Ovary (tissue), 7 donors: ENCODE measurements at regions not wholly inside any gene's neighbourhood (a gene's known extent, or its start where the extent isn't known, plus 50 kb on each side); places are given as distances from the start of the nearest gene placed in this dataset.
"Not testable (repeated sequence)": the region's sequence is repeated elsewhere in the genome, so short reads cannot be mapped to it uniquely, and the experiment has no call there.

Experiments
- DNase-seq, 5 donors: peaks; one replicate each; pipeline ENCODE4 v3.0.0-alpha.2; 2019 to 2020
- H3K27ac ChIP-seq, 2 donors: fragments of 200-600 bp; one replicate each; pipeline versions ENCODE4 v1.5.1 to v1.8.0; 2019 to 2022
- H3K27me3 ChIP-seq: fragments of 200-600 bp; one replicate; pipeline ENCODE4 v1.8.0; 2022
- H3K36me3 ChIP-seq: fragments of 200-600 bp; sonication (generic); one replicate; pipeline ENCODE4 v1.5.1; 2019
- H3K4me1 ChIP-seq: one replicate; pipeline ENCODE4 v1.8.1; 2013; ENCODE audit warnings: mild to moderate bottlenecking, moderate library complexity; ENCODE audit not compliant: insufficient read depth
- H3K4me3 ChIP-seq: fragments of 200-600 bp; sonication (generic); one replicate; pipeline ENCODE4 v1.5.1; 2017
- H3K9me3 ChIP-seq, 2 donors: fragments of 200-600 bp in 1 of 2; sonication (generic) in 1 of 2; one replicate each; pipeline versions ENCODE4 v1.5.1 to v1.8.1; 2013 to 2019; ENCODE audit warnings: mild to moderate bottlenecking in 1 of 2, moderate library complexity in 1 of 2
- CTCF ChIP-seq, 3 donors: fragments of 450-650 bp in 2 of 3; fragments of 200-600 bp in 1 of 3; IDR thresholded peaks; one replicate each; pipeline versions ENCODE4 v1.5.1 to v1.8.0; 2016 to 2022; ENCODE audit warnings: antibody characterized with exemption in 3 of 3, mild to moderate bottlenecking in 1 of 3
- EP300 ChIP-seq: sonication (generic); formaldehyde crosslinking; IDR thresholded peaks from one replicate; pipeline ENCODE4 v1.6.1; 2017; ENCODE audit warnings: antibody characterized with exemption
- POLR2A ChIP-seq: fragments of 450-650 bp; IDR thresholded peaks from one replicate; pipeline ENCODE4 v1.6.1; 2017; ENCODE audit warnings: antibody characterized with exemption, mild to moderate bottlenecking, moderate library complexity
- WGBS, 3 donors: extraction: QIAGEN DNeasy Blood & Tissue Kit in 1 of 3; methylation state at CpG; one replicate each; pipeline versions ENCODE4 v1.1.5 to v1.1.7; 2013 to 2017; 5-methylcytosine and 5-hydroxymethylcytosine counted together
- intact Hi-C, 4 donors: fragments of 100-400 bp; cut with DNase I; formaldehyde crosslinking; loops; one replicate each; pipeline versions ENCODE4 v1.11.0 to v1.15.1; 2022 to 2023
- donor health status: DM: no; HTN: no; CAD: no; lungs with moderate emphysema.
- donor health status: DM: no; HTN: no; CAD: no.
- donor health status: Bipolar disorder and iron deficiency.
- donor health status: DM: no; HTN: no; CAD: no.
- donor health status: DM: yes; HTN: yes; CAD: no.

GRCh38 chr18:1371724-1372123, 467.1 kb downstream of the ADCYAP1 start:
- intact Hi-C loops = no loop called here
- Histone ChIP-seq H3K27me3 (no peaks in the 10 kb centered on the region), H3K36me3 (no peaks in the 10 kb centered on the region), H3K9me3 (no peaks in the 10 kb centered on the region), H3K4me1 (no peaks in the 10 kb centered on the region), H3K27ac (no peak overlapping the region), H3K4me3 (no peak overlapping the region)
- no peak for DNase-seq
- WGBS, 3 donors = 72 to 83% (median 79%) methylated on average over 1 of the region's 1 CpG
- no peak for TF ChIP-seq POLR2A
- TF ChIP-seq EP300 = no peak
- no peak for TF ChIP-seq CTCF (IDR thresholded peaks at IDR 0.05)

DNA sequence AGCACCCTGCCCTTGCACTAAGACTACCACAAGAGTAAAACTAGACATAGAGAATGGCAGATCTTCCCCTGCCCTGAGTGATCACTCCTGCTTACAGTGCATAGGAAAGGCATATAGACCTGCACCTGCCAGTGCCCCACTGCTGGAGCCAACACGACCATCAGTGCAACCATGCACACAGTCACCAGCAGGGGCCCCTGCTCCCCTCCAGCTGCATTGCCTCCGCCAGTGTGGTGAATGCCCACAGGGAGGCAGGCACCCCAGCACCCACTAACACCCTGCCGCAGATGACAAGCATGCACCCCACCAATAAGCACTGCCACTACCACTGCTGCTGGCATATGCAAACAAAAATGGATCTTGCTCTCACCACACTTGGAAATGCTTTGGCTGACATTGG, 478.8 kb downstream of the ADCYAP1 start:
- Histone ChIP-seq H3K27me3 (no peaks in the 10 kb centered on the region), H3K27ac (no peak overlapping the region), H3K4me3 (no peak overlapping the region), H3K36me3 (no peaks in the 10 kb centered on the region), H3K4me1 (no peaks in the 10 kb centered on the region), H3K9me3 (no peaks in the 10 kb centered on the region)
- intact Hi-C loops = no loop called here
- WGBS, 3 donors = 84 to 92% (median 86%) methylated on average over 3 of the region's 3 CpGs
- TF ChIP-seq POLR2A (no peak), EP300 (no peak), CTCF (IDR thresholded peaks at IDR 0.05) (no peak)
- DNase-seq = no peak

DNA sequence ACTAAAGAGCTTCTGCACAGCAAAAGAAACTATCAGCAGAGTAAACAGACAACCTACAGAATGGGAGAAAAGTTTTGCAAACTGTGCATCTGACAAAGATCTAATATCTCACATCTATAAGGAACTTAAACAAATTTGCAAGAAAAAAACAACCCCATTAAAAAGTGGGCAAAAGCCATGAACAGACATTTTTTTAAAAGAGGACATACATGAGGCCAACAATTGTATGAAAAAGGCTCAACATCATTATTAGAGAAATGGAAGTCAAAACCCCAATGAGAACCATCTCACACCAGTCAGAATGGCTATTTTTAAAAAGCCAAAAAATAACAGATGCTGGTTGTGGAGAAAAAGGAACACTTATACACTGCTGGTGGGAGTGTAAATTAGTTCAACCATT, 483.8 kb downstream of the ADCYAP1 start:
- not testable (repeated sequence) for H3K4me1 ChIP-seq, H3K36me3 ChIP-seq, H3K9me3 ChIP-seq

GRCh38 chr18:1392046-1392445, 487.4 kb downstream of the ADCYAP1 start:
- intact Hi-C loops = no loop called here
- Histone ChIP-seq H3K4me3 (no peak overlapping the region), H3K4me1 (no peaks in the 10 kb centered on the region), H3K27ac (no peak overlapping the region), H3K27me3 (no peaks in the 10 kb centered on the region), H3K9me3 (no peaks in the 10 kb centered on the region), H3K36me3 (no peaks in the 10 kb centered on the region)
- 17 to 30% (median 18%) methylated on average over 3 of the region's 3 CpGs for WGBS, 3 donors
- no peak for DNase-seq
- TF ChIP-seq CTCF (IDR thresholded peaks at IDR 0.05) (no peak), POLR2A (no peak), EP300 (no peak)

More for the DNA sequence above, 483.8 kb downstream of the ADCYAP1 start:
- H3K27me3 ChIP-seq, intact Hi-C loops, H3K4me3 ChIP-seq, H3K27ac ChIP-seq, DNase-seq: not testable (repeated sequence)

- Histone ChIP-seq H3K27me3 (no peaks in the 10 kb centered on the region), H3K9me3 (no peaks in the 10 kb centered on the region), H3K36me3 (no peaks in the 10 kb centered on the region), H3K4me1 (no peaks in the 10 kb centered on the region), H3K4me3 (no peak overlapping the region), H3K27ac (no peak overlapping the region)
- DNase-seq = no peak
- intact Hi-C loops = no loop called here
- no peak for TF ChIP-seq EP300
- no peak for TF ChIP-seq POLR2A
- no peak for TF ChIP-seq CTCF (IDR thresholded peaks at IDR 0.05)
- 78 to 84% (median 81%) methylated on average over 7 of the region's 7 CpGs for WGBS, 3 donors
Observed at GRCh38 chr18:1392865-1393734, 488.4 kb downstream of the ADCYAP1 start.
